ENCODE measurements at regions not wholly inside any gene's neighbourhood (a gene's known extent, or its start where the extent isn't known, plus 50 kb on each side); places are given as distances from the start of the nearest gene placed in this dataset.
"Not testable (repeated sequence)": the region's sequence is repeated elsewhere in the genome, so short reads cannot be mapped to it uniquely, and the experiment has no call there.

DNA sequence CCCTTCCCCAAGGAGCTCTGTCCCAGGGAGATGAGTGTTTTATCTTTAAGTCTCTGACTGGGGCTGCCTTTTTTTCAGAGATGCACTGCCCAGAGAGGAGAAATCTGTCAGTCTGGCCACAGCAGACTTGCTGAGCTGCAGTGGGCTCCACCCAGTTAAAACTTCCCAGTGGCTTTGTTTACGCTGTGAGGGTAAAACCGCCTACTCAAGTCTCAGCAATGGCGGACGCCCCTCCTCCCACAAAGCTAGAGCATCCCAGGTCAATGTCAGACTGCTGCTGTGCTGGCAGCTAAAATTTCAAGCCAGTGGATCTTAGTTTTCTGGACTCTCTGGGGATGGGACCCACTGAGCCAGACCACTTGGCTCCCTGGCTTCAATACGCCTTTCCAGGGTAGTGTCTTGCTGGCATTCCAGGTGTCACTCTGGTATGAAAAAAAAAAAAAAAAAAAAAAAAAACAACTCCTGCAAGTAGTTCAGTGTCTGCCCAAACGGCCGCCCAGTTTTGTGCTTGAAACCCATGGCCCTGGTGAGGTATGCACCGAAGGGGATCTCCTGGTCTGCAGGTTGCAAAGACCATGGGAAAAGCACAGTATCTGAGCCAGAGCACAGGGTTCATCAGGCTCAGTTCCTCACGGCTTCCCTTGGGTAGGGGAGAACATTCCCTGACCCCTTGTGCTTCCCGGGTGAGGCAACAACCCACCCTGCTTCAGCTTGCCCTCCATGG, 1616.1 kb upstream of the ADGRL3 start:
- no peak for DNase-seq (ENCODE audit: low read depth in 1 of 2, low spot score in 1 of 2)

GRCh38 chr4:59597536-59598329, 1602.4 kb upstream of the ADGRL3 start:
- no peak for DNase-seq (ENCODE audit: low read depth in 1 of 2, low spot score in 1 of 2)

- no peak for DNase-seq (ENCODE audit: low read depth in 1 of 2, low spot score in 1 of 2)
Observed at GRCh38 chr4:59598330-59598618, 1601.9 kb upstream of the ADGRL3 start.

GRCh38 chr4:59608466-59608865, 1591.7 kb upstream of the ADGRL3 start:
- DNase-seq (ENCODE audit: low read depth in 1 of 2, low spot score in 1 of 2) = no peak

- no peak for DNase-seq (ENCODE audit: low read depth in 1 of 2, low spot score in 1 of 2)
Observed at GRCh38 chr4:59612235-59612634, 1587.9 kb upstream of the ADGRL3 start.

GRCh38 chr4:59615316-59615715, 1584.8 kb upstream of the ADGRL3 start:
- no peak for DNase-seq (ENCODE audit: low read depth in 1 of 2, low spot score in 1 of 2)

DNA sequence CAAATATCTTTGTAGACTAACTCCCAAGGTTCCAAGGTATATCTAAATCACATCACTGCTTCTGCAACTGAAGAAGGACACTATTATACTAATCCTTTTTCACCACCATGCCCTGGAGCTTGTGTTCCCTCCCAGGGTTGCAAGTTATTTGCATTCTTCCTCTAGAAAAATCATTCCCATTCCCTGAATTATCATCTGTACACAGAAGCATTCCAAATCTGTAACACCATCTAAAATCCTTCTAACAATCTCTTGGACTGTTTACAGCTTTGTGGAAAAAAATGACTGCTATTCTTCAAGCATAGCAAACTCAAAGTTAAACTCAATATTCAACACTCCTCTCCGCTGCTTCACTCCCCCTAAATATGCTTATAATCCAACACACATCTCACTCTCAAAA, 1570.8 kb upstream of the ADGRL3 start:
- no peak for DNase-seq (ENCODE audit: low read depth in 1 of 2, low spot score in 1 of 2)

DNA sequence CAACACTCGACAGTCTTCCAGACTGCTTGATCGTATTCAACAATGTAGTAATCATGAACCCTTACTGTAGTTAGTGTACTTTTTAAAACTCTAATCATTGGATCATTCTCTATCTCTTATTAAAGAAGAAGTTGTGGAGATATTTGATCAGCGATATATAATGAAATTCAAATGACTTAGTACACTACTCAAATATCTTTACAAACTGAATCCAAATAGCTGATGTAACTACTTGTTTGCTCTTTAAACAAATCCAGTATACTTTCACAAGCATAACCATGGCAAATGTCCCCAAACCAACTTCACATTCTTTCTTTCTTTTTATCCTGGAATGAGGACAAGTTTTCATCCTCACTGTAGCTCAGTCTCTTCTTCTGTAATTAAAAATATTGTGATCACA, 1569.9 kb upstream of the ADGRL3 start:
- DNase-seq (ENCODE audit: low read depth in 1 of 2, low spot score in 1 of 2) = no peak

DNA sequence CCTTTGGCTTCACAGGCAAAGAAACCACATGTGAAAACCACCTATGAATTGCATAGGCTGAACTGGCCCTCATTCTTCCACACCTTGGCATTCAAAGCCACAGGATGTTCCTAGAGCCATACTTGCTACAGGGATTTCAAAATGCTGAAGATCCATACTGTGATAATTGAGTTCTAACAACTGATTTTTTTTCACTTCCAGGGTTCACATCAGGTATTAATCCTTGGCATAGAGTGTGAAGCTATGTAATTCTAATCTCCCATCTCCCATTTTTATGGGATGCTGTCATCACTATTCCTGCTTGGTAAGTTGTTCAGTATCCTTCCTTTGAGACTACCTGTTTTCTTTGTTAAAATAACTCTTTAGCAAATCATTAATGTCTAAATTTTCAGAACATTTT, 1569.2 kb upstream of the ADGRL3 start:
- no peak for DNase-seq (ENCODE audit: low read depth in 1 of 2, low spot score in 1 of 2)

- DNase-seq (ENCODE audit: low read depth in 1 of 2, low spot score in 1 of 2) = no peak
Observed at GRCh38 chr4:59637596-59637995, 1562.5 kb upstream of the ADGRL3 start.

DNA sequence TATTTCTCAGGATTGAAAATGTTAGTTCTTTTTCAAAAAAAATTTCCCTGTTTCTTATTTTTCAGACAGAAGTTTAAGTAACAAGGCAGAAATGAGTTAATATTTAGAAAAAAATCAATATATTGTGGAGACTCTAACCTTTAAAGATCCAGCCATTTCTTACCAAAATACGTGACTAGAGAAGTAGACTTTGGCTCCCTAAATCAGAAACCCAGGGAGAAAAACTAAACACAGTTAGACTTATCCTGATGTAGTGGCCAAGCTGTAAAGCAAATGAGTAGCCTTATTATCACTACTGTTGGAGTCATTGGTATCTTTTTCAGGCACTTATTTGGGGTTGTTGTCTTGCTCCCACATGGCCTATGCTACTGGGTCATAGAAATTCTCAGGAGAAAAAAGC, 1556.4 kb upstream of the ADGRL3 start:
- no peak for DNase-seq (ENCODE audit: low read depth in 1 of 2, low spot score in 1 of 2)

- DNase-seq (ENCODE audit: low read depth in 1 of 2, low spot score in 1 of 2) = no peak
Observed at GRCh38 chr4:59644765-59645164, 1555.4 kb upstream of the ADGRL3 start.

GRCh38 chr4:59646082-59646481, 1554.0 kb upstream of the ADGRL3 start:
- no peak for DNase-seq (ENCODE audit: low read depth in 1 of 2, low spot score in 1 of 2)

- no peak for DNase-seq (ENCODE audit: low read depth in 1 of 2, low spot score in 1 of 2)
Observed at GRCh38 chr4:59647011-59647410, 1553.1 kb upstream of the ADGRL3 start.

DNA sequence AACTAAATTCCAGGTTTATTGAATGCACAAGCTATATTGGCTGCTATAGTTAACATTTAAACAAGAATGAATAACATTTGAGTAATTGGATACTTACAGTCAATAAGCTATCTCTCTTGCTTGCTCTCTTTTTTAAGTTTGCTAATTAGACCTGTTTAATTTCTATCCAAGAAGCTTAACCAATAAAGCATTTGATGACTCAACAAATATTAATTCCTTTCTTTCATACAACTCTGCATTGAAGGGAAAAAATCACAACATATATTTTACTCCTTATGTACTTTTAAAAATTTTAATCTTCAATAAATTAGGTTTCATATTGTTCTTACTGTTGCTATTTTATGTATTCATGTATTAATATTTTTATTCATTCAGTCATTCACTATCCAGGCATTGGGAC, 1552.6 kb upstream of the ADGRL3 start:
- DNase-seq (ENCODE audit: low read depth in 1 of 2, low spot score in 1 of 2) = no peak

- no peak for DNase-seq (ENCODE audit: low read depth in 1 of 2, low spot score in 1 of 2)
Observed at GRCh38 chr4:59650861-59651260, 1549.3 kb upstream of the ADGRL3 start.

DNA sequence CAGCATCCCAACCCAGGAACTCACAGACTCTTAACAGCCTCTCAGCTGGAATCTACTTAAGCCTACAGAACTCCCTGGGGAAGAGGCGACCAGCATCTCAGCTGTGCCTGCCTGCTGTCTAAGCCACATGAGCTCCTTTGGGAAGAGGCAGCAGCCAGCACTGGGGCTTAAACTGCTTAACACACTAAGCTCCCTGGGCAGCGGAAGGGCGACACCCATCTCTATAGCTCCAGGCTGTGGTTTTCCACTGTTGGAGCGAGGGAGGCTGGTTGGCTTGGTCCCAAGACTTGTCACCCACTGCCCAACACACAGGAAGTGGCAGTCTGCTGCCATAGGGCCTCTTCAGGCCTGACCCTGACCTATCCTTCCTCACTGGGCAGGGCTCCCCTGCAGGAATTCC, 1544.1 kb upstream of the ADGRL3 start:
- no peak for DNase-seq (ENCODE audit: low read depth in 1 of 2, low spot score in 1 of 2)

GRCh38 chr4:59664771-59665170, 1535.4 kb upstream of the ADGRL3 start:
- DNase-seq (ENCODE audit: low read depth in 1 of 2, low spot score in 1 of 2) = no peak

GRCh38 chr4:59666645-59667044, 1533.5 kb upstream of the ADGRL3 start:
- no peak for DNase-seq (ENCODE audit: low read depth in 1 of 2, low spot score in 1 of 2)

- no peak for DNase-seq (ENCODE audit: low read depth in 1 of 2, low spot score in 1 of 2)
Observed at GRCh38 chr4:59671037-59671436, 1529.1 kb upstream of the ADGRL3 start.

GRCh38 chr4:59676389-59676788, 1523.7 kb upstream of the ADGRL3 start:
- DNase-seq (ENCODE audit: low read depth in 1 of 2, low spot score in 1 of 2) = no peak

DNA sequence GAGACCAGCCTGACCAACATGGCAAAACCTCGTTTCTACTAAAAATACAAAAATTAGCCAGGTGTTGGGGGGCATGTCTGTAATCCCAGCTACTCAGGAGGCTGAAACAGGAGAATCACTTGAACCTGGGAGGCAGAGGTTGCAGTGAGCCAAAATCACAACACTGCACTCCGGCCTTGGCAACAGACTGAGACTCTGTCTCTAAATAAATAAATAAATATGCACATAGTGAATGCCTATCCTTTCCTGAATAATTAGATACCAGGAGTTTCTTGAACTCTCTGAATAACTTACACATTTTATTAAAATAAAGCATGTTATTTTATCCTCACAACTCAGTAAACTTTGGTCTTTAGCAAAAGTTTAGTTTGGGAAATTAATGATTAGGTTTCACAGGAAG, 1523.1 kb upstream of the ADGRL3 start:
- not testable (repeated sequence) for DNase-seq (ENCODE audit: low read depth in 1 of 2, low spot score in 1 of 2)

GRCh38 chr4:59685626-59686025, 1514.5 kb upstream of the ADGRL3 start:
- no peak for DNase-seq (ENCODE audit: low read depth in 1 of 2, low spot score in 1 of 2)

Data from activated CD4-positive, alpha-beta T cell treated with anti-CD3 and anti-CD28 coated beads, Interleukin-2, amount 50 U/mL, for 24 hours (primary cell).